ENCODE measurements at regions not wholly inside any gene's neighbourhood (a gene's known extent, or its start where the extent isn't known, plus 50 kb on each side); places are given as distances from the start of the nearest gene placed in this dataset.

DNA sequence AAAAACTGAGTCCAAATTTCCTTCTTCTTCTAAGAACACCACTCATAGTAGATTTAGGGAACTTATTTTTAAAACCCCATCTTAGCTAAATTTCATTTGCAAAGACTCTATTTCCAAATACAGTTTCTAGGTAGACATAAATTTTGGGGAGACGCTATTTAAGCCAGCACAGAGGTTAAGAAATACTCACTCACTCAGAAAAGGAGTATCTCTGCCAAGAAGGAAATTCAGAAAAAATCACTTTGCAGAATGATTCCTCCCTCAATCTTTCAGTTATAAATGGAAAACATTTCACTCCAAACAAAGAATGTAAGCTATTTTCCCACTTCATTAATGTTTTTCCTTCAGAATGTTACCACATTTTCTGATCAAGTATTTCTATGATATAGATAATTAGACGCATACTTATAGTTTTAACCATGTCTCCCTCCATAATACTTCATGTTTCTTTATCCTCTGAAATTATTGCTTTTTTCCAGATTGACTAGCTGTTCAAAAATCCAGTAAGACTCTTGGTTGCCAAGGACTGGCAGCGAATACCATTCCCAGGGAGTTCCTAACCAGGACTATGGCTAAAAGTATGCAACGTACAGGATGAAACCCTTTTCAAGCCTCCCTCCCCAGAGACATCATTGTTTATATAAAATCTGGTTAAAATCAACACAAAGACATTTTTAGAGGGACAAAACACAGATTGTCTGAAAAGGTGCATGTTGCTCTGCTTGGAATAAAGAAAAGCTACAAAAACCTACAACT lies 52.5 kb upstream of the RXFP2 start:
- no peak for TF ChIP-seq POLR2A (IDR thresholded peaks at IDR 0.05)
- TF ChIP-seq, protein P1, sequence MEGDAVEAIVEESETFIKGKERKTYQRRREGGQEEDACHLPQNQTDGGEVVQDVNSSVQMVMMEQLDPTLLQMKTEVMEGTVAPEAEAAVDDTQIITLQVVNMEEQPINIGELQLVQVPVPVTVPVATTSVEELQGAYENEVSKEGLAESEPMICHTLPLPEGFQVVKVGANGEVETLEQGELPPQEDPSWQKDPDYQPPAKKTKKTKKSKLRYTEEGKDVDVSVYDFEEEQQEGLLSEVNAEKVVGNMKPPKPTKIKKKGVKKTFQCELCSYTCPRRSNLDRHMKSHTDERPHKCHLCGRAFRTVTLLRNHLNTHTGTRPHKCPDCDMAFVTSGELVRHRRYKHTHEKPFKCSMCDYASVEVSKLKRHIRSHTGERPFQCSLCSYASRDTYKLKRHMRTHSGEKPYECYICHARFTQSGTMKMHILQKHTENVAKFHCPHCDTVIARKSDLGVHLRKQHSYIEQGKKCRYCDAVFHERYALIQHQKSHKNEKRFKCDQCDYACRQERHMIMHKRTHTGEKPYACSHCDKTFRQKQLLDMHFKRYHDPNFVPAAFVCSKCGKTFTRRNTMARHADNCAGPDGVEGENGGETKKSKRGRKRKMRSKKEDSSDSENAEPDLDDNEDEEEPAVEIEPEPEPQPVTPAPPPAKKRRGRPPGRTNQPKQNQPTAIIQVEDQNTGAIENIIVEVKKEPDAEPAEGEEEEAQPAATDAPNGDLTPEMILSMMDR (IDR thresholded peaks at IDR 0.05), result no peak

Data from adrenal gland (tissue), 5 donors.